ENCODE measurements at regions not wholly inside any gene's neighbourhood (a gene's known extent, or its start where the extent isn't known, plus 50 kb on each side); places are given as distances from the start of the nearest gene placed in this dataset.

- no peak for TF ChIP-seq YY1 (IDR thresholded peaks at IDR 0.05; ENCODE audit: low read depth)
- TF ChIP-seq FOXM1 (IDR thresholded peaks at IDR 0.05; ENCODE audit: borderline replicate concordance, low read depth) = no peak
- no peak for TF ChIP-seq TCF12 (IDR thresholded peaks at IDR 0.05; ENCODE audit: low read depth)
- TF ChIP-seq EGR1 (IDR thresholded peaks at IDR 0.05) = no peak
- no peak for TF ChIP-seq TEAD4 (IDR thresholded peaks at IDR 0.05)
- TF ChIP-seq REST (IDR thresholded peaks at IDR 0.05; ENCODE audit: low read depth) = no peak
- TF ChIP-seq CREB1 (IDR thresholded peaks at IDR 0.05; ENCODE audit: low read depth) = no peak
- TF ChIP-seq EP300 (IDR thresholded peaks at IDR 0.05; ENCODE audit: borderline replicate concordance) = no peak
- no peak for TF ChIP-seq ZBTB7A (IDR thresholded peaks at IDR 0.05; ENCODE audit: low read depth)
- no peak for TF ChIP-seq NFIC (IDR thresholded peaks at IDR 0.05)
- no peak for TF ChIP-seq TAF1 (IDR thresholded peaks at IDR 0.05; ENCODE audit: low read depth)
- no peak for TF ChIP-seq RAD21 (IDR thresholded peaks at IDR 0.05; ENCODE audit: low read depth)
Observed at GRCh38 chr1:48164571-48164970, 57.9 kb upstream of the SLC5A9 start.

- no peak for TF ChIP-seq CREB1 (IDR thresholded peaks at IDR 0.05; ENCODE audit: low read depth)
- TF ChIP-seq ZBTB7A (IDR thresholded peaks at IDR 0.05; ENCODE audit: low read depth) = no peak
- no peak for TF ChIP-seq EP300 (IDR thresholded peaks at IDR 0.05; ENCODE audit: borderline replicate concordance)
Observed at GRCh38 chr1:48160486-48161132, 61.9 kb upstream of the SLC5A9 start.

GRCh38 chr1:48139275-48139674, 83.2 kb upstream of the SLC5A9 start:
- TF ChIP-seq ZBTB7A (IDR thresholded peaks at IDR 0.05; ENCODE audit: low read depth) (no peak), MAX (IDR thresholded peaks at IDR 0.05) (no peak), EP300 (IDR thresholded peaks at IDR 0.05; ENCODE audit: borderline replicate concordance) (no peak), TCF12 (IDR thresholded peaks at IDR 0.05; ENCODE audit: low read depth) (no peak), YY1 (IDR thresholded peaks at IDR 0.05; ENCODE audit: low read depth) (no peak), NFIC (IDR thresholded peaks at IDR 0.05) (no peak), FOXM1 (IDR thresholded peaks at IDR 0.05; ENCODE audit: borderline replicate concordance, low read depth) (no peak), USF1 (IDR thresholded peaks at IDR 0.05) (no peak), EGR1 (IDR thresholded peaks at IDR 0.05) (no peak)

- TF ChIP-seq TEAD4 (IDR thresholded peaks at IDR 0.05) (no peak), RAD21 (IDR thresholded peaks at IDR 0.05; ENCODE audit: low read depth) (no peak), FOXM1 (IDR thresholded peaks at IDR 0.05; ENCODE audit: borderline replicate concordance, low read depth) (no peak), MAX (IDR thresholded peaks at IDR 0.05) (no peak), CREB1 (IDR thresholded peaks at IDR 0.05; ENCODE audit: low read depth) (no peak), CEBPB (IDR thresholded peaks at IDR 0.05) (no peak), USF1 (IDR thresholded peaks at IDR 0.05) (no peak), REST (IDR thresholded peaks at IDR 0.05; ENCODE audit: low read depth) (no peak), TCF12 (IDR thresholded peaks at IDR 0.05; ENCODE audit: low read depth) (no peak), YY1 (IDR thresholded peaks at IDR 0.05; ENCODE audit: low read depth) (no peak), TAF1 (IDR thresholded peaks at IDR 0.05; ENCODE audit: low read depth) (no peak), NFIC (IDR thresholded peaks at IDR 0.05) (no peak), EGR1 (IDR thresholded peaks at IDR 0.05) (no peak), ZBTB7A (IDR thresholded peaks at IDR 0.05; ENCODE audit: low read depth) (no peak), EP300 (IDR thresholded peaks at IDR 0.05; ENCODE audit: borderline replicate concordance) (no peak)
Observed at GRCh38 chr1:48127735-48128685, 94.5 kb upstream of the SLC5A9 start.

GRCh38 chr1:48123647-48124046, 98.9 kb upstream of the SLC5A9 start:
- TF ChIP-seq FOXM1 (IDR thresholded peaks at IDR 0.05; ENCODE audit: borderline replicate concordance, low read depth) (no peak), MAX (IDR thresholded peaks at IDR 0.05) (no peak), CREB1 (IDR thresholded peaks at IDR 0.05; ENCODE audit: low read depth) (no peak), REST (IDR thresholded peaks at IDR 0.05; ENCODE audit: low read depth) (no peak), YY1 (IDR thresholded peaks at IDR 0.05; ENCODE audit: low read depth) (no peak), TAF1 (IDR thresholded peaks at IDR 0.05; ENCODE audit: low read depth) (no peak), CEBPB (IDR thresholded peaks at IDR 0.05) (no peak), RAD21 (IDR thresholded peaks at IDR 0.05; ENCODE audit: low read depth) (no peak), TEAD4 (IDR thresholded peaks at IDR 0.05) (no peak), NFIC (IDR thresholded peaks at IDR 0.05) (no peak), EGR1 (IDR thresholded peaks at IDR 0.05) (no peak), USF1 (IDR thresholded peaks at IDR 0.05) (no peak), TCF12 (IDR thresholded peaks at IDR 0.05; ENCODE audit: low read depth) (no peak), ZBTB7A (IDR thresholded peaks at IDR 0.05; ENCODE audit: low read depth) (no peak), EP300 (IDR thresholded peaks at IDR 0.05; ENCODE audit: borderline replicate concordance) (no peak)
